MCF 10A (cell line): ENCODE measurements at regions not wholly inside any gene's neighbourhood (a gene's known extent, or its start where the extent isn't known, plus 50 kb on each side); places are given as distances from the start of the nearest gene placed in this dataset.

Source experiments
- BruUV-seq: library from RNA; stranded (reverse); fragments of 400-500 nt; replicated peaks from 2 replicates; lab custom pipeline; 2021; lab: Mats Ljungman, UMichigan
- CTCF ChIA-PET: fragments of 300-600 bp; sonication (Branson Sonifier 250); formaldehyde crosslinking; extraction: SDS; loops from one replicate; lab custom pipeline; 2021; ENCODE audit warnings: antibody characterized with exemption, inconsistent platforms; lab: Yijun Ruan, JAX
- POLR2A ChIA-PET: fragments of 300-600, 350-650 bp; sonication (Branson Sonifier 250); formaldehyde crosslinking; extraction: SDS; loops from one replicate; lab custom pipeline; 2020; ENCODE audit warnings: antibody characterized with exemption, inconsistent platforms; lab: Yijun Ruan, JAX
- DNase-seq: peaks from one replicate; pipeline ENCODE4 v3.0.0-alpha.2; 2018; ENCODE audit not compliant: unreplicated experiment
- H3K27ac Mint-ChIP-seq: one replicate; pipeline ENCODE4 v1.8.0; 2022; ENCODE audit warnings: mild to moderate bottlenecking, low read depth, mixed read lengths; ENCODE audit not compliant: unreplicated experiment
- H3K27me3 Mint-ChIP-seq: one replicate; pipeline ENCODE4 v1.8.0; 2022; ENCODE audit warnings: mixed read lengths; ENCODE audit not compliant: insufficient read depth, unreplicated experiment
- H3K36me3 Mint-ChIP-seq: one replicate; pipeline ENCODE4 v1.8.0; 2022; ENCODE audit warnings: mild to moderate bottlenecking, moderate library complexity, mixed read lengths; ENCODE audit not compliant: insufficient read depth, unreplicated experiment
- H3K4me1 Mint-ChIP-seq: one replicate; pipeline ENCODE4 v1.8.0; 2022; ENCODE audit warnings: mixed read lengths; ENCODE audit not compliant: insufficient read depth, unreplicated experiment
- H3K4me3 Mint-ChIP-seq: one replicate; pipeline ENCODE4 v1.8.0; 2022; ENCODE audit warnings: mild to moderate bottlenecking, moderate library complexity, mixed read lengths; ENCODE audit not compliant: unreplicated experiment
- H3K9me3 Mint-ChIP-seq: one replicate; pipeline ENCODE4 v1.8.0; 2022; ENCODE audit warnings: mixed read lengths; ENCODE audit not compliant: unreplicated experiment
- CTCF ChIP-seq: fragments of 200-600 bp; IDR thresholded peaks from one replicate; pipeline ENCODE4 v1.8.0; 2022; ENCODE audit warnings: antibody characterized with exemption, mild to moderate bottlenecking; ENCODE audit not compliant: unreplicated experiment
- intact Hi-C: fragments of 100-400 bp; cut with micrococcal nuclease; formaldehyde crosslinking; loops from 2 replicates; pipeline ENCODE4 v1.14.1; 2022

GRCh38 chrX:5648941-5649568 lies 579.6 kb downstream of the NLGN4X start:
- intact Hi-C loops, result no loop called here
- POLR2A ChIA-PET, result no interaction called here

DNA sequence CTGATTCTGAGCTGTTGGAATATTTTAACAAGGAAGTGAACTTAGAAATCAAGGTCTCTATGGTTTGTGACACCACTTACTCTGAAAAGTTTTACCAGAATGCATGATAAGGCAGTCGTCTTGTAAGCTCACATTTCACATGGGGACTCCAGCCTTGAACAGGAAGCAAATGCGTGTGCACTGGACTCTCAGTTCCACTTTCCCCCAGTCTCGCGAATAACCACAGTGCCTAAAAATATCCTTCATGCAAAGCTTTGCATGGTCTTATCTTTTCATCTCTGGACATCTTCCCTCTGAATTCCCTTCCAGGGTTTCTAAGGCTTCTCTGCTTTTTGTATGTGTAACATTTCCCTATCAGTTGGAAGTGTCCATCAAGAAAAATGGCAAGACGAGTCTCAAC lies 581.8 kb downstream of the NLGN4X start:
- ChIA-PET CTCF (no interaction called here), POLR2A (no interaction called here)
- no TSS peak for BruUV-seq
- DNase-seq, result no peak
- Mint-ChIP-seq H3K27me3 (no peaks in the 10 kb centered on the region), H3K36me3 (no peaks in the 10 kb centered on the region), H3K9me3 (peaks cover 12% of the 10 kb centered on the region), H3K4me3 (no peak overlapping the region), H3K27ac (no peak overlapping the region), H3K4me1 (no peaks in the 10 kb centered on the region)
- no peak for TF ChIP-seq CTCF
- intact Hi-C loops, result no loop called here

More at GRCh38 chrX:5648941-5649568, 579.6 kb downstream of the NLGN4X start:
- H3K9me3 Mint-ChIP-seq, result peaks cover 19% of the 10 kb centered on the region
- BruUV-seq, result no TSS peak
- H3K4me1 Mint-ChIP-seq, result no peaks in the 10 kb centered on the region
- H3K36me3 Mint-ChIP-seq, result no peaks in the 10 kb centered on the region
- CTCF ChIA-PET, result interaction anchor here (0.6 kb wide), 1 partner anchor 93 kb away, joined by 3 read pairs; no protein-coding TSS in a partner anchor
- DNase-seq, result no peak
- H3K27me3 Mint-ChIP-seq, result no peaks in the 10 kb centered on the region
- no peak overlapping the region for H3K4me3 Mint-ChIP-seq
- H3K27ac Mint-ChIP-seq, result no peak overlapping the region
- TF ChIP-seq CTCF, result no peak

DNA sequence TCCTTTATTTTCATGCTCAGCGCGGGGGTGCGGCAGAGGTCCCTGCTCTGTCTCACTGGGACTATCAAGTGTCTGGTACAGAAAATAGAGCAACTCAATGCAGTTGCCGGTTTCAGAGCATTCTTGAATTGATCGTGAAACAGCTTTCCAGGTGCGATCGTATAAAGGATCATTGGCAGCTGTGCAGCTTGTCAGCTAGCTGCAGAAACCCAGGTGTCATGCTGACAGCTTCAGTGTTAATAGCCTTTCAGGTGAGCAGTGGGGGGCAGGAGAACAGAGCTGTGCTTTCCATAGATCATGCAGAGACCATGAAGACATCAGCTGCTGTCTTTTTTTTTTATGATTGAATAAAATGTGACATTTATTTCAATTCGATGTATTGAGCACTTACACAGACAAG lies 583.9 kb downstream of the NLGN4X start:
- intact Hi-C loops, result no loop called here
- BruUV-seq, result no TSS peak
- no peaks in the 10 kb centered on the region for H3K4me1 Mint-ChIP-seq
- TF ChIP-seq CTCF, result no peak
- ChIA-PET POLR2A (no interaction called here), CTCF (no interaction called here)
- H3K9me3 Mint-ChIP-seq, result peaks cover 17% of the 10 kb centered on the region
- DNase-seq, result no peak
- H3K36me3 Mint-ChIP-seq, result no peaks in the 10 kb centered on the region
- no peak overlapping the region for H3K4me3 Mint-ChIP-seq
- no peaks in the 10 kb centered on the region for H3K27me3 Mint-ChIP-seq
- H3K27ac Mint-ChIP-seq, result no peak overlapping the region

DNA sequence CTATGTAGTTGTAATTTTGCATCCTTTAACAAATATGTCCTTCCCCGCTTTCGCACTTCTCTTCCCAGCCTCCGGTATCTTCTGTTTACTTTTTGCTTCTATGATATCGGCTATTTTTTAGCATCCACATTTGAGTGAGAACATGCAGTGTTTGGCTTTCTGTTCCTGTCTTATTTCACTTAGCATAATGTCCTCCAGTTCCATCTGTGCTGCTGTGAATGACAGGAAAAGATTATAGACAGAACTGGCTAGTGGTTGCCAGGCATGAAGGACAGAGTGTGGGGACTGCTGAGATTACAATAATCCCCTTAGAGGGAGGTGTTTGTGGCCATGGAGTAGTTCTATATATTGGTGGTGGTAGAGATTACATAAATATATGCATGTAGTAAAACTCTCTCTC lies 588.6 kb downstream of the NLGN4X start:
- intact Hi-C loops, result no loop called here
- H3K36me3 Mint-ChIP-seq, result no peaks in the 10 kb centered on the region
- no peak for DNase-seq
- H3K27ac Mint-ChIP-seq, result no peak overlapping the region
- H3K4me3 Mint-ChIP-seq, result no peak overlapping the region
- H3K4me1 Mint-ChIP-seq, result no peaks in the 10 kb centered on the region
- ChIA-PET POLR2A (no interaction called here), CTCF (no interaction called here)
- no peak for TF ChIP-seq CTCF
- no TSS peak for BruUV-seq
- H3K9me3 Mint-ChIP-seq, result peaks cover 7% of the 10 kb centered on the region
- no peaks in the 10 kb centered on the region for H3K27me3 Mint-ChIP-seq
